ENCODE measurements at regions not wholly inside any gene's neighbourhood (a gene's known extent, or its start where the extent isn't known, plus 50 kb on each side); places are given as distances from the start of the nearest gene placed in this dataset.

DNA sequence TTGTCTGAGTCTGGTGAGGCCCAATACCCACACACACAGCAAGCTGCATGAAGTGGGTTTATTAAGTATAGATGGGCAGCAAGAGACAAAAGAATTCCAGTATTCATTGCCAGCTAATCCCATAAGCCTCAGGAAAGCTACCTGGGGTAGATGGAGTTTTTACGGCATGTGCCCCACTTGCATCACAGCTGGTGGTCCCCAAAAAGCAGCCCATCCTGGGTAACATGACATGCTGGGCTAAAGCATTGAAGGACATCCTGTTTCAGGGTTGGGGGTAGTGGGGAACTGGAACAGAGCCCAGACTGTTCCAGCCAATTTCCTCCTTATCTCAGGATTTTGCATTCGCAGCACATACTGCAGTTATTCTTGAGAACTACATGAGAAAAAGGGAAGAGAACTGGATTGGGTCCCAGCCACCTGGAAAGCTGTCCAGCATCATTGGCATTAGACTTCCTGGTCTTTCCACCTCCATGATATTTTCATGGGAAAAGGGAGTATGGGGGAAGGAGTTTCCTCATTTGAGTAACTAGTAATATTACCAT is 240.1 kb upstream of the MMADHC start:
- ATAC-seq (no peak), DNase-seq (no peak)
- no peak overlapping the region for H3K27ac Mint-ChIP-seq
- H3K36me3 Mint-ChIP-seq = no peaks in the 10 kb centered on the region
- Histone ChIP-seq H3K4me3 (ENCODE audit: low read length) (no peak overlapping the region), H3K27me3 (ENCODE audit: control insufficient read depth in 2 of 2, insufficient read depth in 2 of 2, low read length in 2 of 2) (no peaks in the 10 kb centered on the region), H3K36me3 (ENCODE audit: control insufficient read depth in 2 of 3, insufficient read depth in 3 of 3, low read length in 3 of 3) (no peaks in the 10 kb centered on the region), H3K9me3 (ENCODE audit: control insufficient read depth in 2 of 3, low read length in 3 of 3) (no peaks in the 10 kb centered on the region), H3K4me1 (ENCODE audit: control insufficient read depth in 2 of 2, insufficient read depth in 2 of 2, low read length in 2 of 2) (no peaks in the 10 kb centered on the region), H3K27ac (ENCODE audit: low read depth, low read length) (no peak overlapping the region)
- H3K4me3 Mint-ChIP-seq = no peak overlapping the region
- H3K4me1 Mint-ChIP-seq = no peaks in the 10 kb centered on the region
- POLR2A ChIA-PET = no interaction called here
- peaks cover 0 to 19% (median 1%) of the 10 kb centered on the region in 11 donors for H3K9me3 Mint-ChIP-seq
- intact Hi-C loops (cut with micrococcal nuclease) = no loop called here
- CTCF ChIA-PET = no interaction called here
- no peaks in the 10 kb centered on the region for H3K27me3 Mint-ChIP-seq

DNA sequence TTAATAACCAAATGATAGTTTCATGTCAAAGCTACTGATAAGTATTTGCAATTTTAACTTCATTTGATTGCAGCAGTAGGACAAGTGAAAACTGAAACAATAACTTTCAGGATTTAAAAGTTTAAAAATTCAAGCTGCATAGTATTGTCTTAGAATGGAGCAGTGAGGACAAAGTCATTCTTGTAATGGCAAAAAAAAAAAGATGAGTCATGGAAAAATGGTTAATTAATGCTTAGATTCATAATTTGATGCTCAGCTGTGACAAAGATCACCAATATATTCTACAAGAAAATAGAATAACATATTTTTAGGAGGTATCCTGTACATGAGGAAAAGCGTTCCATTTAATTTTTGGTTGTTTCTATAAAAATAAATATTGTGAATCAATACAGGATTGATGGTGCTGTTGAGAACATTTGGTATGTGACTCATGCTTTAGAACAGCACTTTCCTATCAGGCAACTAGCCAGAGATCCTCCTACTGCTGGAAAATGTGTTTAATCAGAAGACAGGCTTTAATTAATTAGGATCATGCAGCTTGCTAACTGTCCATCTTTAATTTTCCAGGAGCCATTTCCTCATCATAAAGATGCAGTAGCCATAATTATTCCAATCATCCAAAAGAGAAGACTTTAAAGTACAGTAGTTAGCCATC is 239.0 kb upstream of the MMADHC start:
- Mint-ChIP-seq H3K9me3 (peaks cover 0 to 26% (median 4%) of the 10 kb centered on the region in 11 donors), H3K27me3 (no peaks in the 10 kb centered on the region), H3K4me1 (no peaks in the 10 kb centered on the region), H3K36me3 (no peaks in the 10 kb centered on the region), H3K4me3 (no peak overlapping the region), H3K27ac (no peak overlapping the region)
- ATAC-seq (no peak), DNase-seq (no peak)
- ChIA-PET CTCF (no interaction called here), POLR2A (no interaction called here)
- intact Hi-C loops (cut with micrococcal nuclease) = no loop called here
- Histone ChIP-seq H3K36me3 (ENCODE audit: control insufficient read depth in 2 of 3, insufficient read depth in 3 of 3, low read length in 3 of 3) (no peaks in the 10 kb centered on the region), H3K4me3 (ENCODE audit: low read length) (no peak overlapping the region), H3K9me3 (ENCODE audit: control insufficient read depth in 2 of 3, low read length in 3 of 3) (no peaks in the 10 kb centered on the region), H3K27me3 (ENCODE audit: control insufficient read depth in 2 of 2, insufficient read depth in 2 of 2, low read length in 2 of 2) (no peaks in the 10 kb centered on the region), H3K4me1 (ENCODE audit: control insufficient read depth in 2 of 2, insufficient read depth in 2 of 2, low read length in 2 of 2) (no peaks in the 10 kb centered on the region), H3K27ac (ENCODE audit: low read depth, low read length) (no peak overlapping the region)

DNA sequence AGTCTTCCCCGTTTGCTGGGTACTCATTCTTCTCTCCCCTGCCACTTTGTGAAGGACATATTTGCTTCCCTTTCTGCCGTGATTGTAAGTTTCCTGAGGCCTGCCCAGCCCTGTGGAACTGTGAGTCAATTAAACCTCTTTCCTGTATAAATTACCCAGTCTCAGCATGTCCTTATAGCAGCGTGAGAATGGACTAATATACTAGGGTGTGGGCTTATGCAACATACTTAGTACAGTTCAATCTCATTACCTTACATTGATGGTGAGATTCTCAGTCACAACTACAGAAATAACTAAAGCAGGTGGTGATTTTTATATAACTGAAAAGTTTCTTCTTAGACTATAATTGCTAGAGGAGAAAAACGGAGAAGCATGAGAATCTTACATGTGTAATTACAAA is 237.9 kb upstream of the MMADHC start:
- Mint-ChIP-seq H3K4me3 (no peak overlapping the region), H3K4me1 (no peaks in the 10 kb centered on the region), H3K9me3 (peaks cover 0 to 18% (median 3%) of the 10 kb centered on the region in 11 donors), H3K27me3 (no peaks in the 10 kb centered on the region), H3K27ac (no peak overlapping the region), H3K36me3 (no peaks in the 10 kb centered on the region)
- POLR2A ChIA-PET = no interaction called here
- no peak for DNase-seq
- Histone ChIP-seq H3K27me3 (ENCODE audit: control insufficient read depth in 2 of 2, insufficient read depth in 2 of 2, low read length in 2 of 2) (no peaks in the 10 kb centered on the region), H3K9me3 (ENCODE audit: control insufficient read depth in 2 of 3, low read length in 3 of 3) (no peaks in the 10 kb centered on the region), H3K4me3 (ENCODE audit: low read length) (no peak overlapping the region), H3K4me1 (ENCODE audit: control insufficient read depth in 2 of 2, insufficient read depth in 2 of 2, low read length in 2 of 2) (no peaks in the 10 kb centered on the region), H3K27ac (ENCODE audit: low read depth, low read length) (no peak overlapping the region), H3K36me3 (ENCODE audit: control insufficient read depth in 2 of 3, insufficient read depth in 3 of 3, low read length in 3 of 3) (no peaks in the 10 kb centered on the region)
- intact Hi-C loops (cut with micrococcal nuclease) = no loop called here
- ATAC-seq = no peak
- CTCF ChIA-PET = no interaction called here

DNA sequence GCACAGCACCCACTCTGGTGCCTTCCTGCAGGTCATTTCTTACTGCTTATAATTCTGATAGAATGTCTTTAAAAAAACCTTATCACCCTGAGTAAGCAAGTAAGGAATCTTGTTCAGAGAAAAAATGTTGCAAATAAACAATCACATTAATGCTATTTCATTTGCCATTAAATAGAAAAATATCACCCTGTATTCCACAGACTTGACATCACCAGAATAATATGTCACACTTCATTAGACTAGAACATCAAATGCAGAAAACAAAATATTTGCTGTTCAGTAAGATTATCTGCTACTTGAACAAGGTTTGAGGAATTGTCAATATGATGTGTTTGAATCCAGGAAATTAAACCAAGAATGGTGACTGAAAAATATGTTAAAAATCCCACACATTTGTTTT is 236.6 kb upstream of the MMADHC start:
- Mint-ChIP-seq H3K9me3 (peaks cover 0 to 15% (median 3%) of the 10 kb centered on the region in 11 donors), H3K27ac (no peak overlapping the region), H3K36me3 (no peaks in the 10 kb centered on the region), H3K4me3 (no peak overlapping the region), H3K4me1 (no peaks in the 10 kb centered on the region), H3K27me3 (no peaks in the 10 kb centered on the region)
- intact Hi-C loops (cut with micrococcal nuclease) = no loop called here
- no peak for ATAC-seq
- no peak for DNase-seq
- no peak overlapping the region for H3K27ac ChIP-seq (ENCODE audit: low read depth, low read length)
- H3K36me3 ChIP-seq (ENCODE audit: control insufficient read depth in 2 of 3, insufficient read depth in 3 of 3, low read length in 3 of 3) = no peaks in the 10 kb centered on the region
- ChIA-PET POLR2A (no interaction called here), CTCF (no interaction called here)
- no peaks in the 10 kb centered on the region for H3K9me3 ChIP-seq (ENCODE audit: control insufficient read depth in 2 of 3, low read length in 3 of 3)
- H3K27me3 ChIP-seq (ENCODE audit: control insufficient read depth in 2 of 2, insufficient read depth in 2 of 2, low read length in 2 of 2) = no peaks in the 10 kb centered on the region
- no peak overlapping the region for H3K4me3 ChIP-seq (ENCODE audit: low read length)
- no peaks in the 10 kb centered on the region for H3K4me1 ChIP-seq (ENCODE audit: control insufficient read depth in 2 of 2, insufficient read depth in 2 of 2, low read length in 2 of 2)

DNA sequence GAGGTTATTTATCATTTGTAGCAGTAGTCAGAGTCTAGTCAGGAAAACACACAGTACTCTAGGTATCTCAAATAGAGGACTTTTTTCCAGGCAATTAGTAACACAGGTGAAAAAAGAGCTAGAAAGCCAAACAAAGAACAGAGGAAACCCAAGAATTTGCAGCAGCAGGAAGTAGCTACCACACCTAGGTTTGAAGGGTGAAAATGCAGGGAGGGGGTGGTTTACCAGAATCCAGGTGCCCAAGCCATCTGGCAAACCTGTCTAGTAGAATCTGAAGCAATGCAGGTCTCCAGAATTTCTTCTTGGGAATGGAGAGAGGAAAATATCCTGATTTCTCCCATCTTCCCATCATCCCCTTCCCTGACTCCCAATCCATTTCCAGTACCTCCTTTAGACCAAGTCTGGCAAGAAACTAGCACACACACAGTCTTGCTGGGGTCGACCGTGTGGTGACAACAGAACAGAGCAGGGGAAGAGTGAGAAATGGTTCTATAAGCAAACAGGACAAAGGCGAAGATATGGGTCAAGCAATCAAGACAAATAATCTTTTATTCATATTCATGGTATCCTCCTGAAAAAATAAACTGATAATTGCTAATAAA is 231.9 kb upstream of the MMADHC start:
- no peaks in the 10 kb centered on the region for H3K4me1 Mint-ChIP-seq
- CTCF ChIA-PET = no interaction called here

DNA sequence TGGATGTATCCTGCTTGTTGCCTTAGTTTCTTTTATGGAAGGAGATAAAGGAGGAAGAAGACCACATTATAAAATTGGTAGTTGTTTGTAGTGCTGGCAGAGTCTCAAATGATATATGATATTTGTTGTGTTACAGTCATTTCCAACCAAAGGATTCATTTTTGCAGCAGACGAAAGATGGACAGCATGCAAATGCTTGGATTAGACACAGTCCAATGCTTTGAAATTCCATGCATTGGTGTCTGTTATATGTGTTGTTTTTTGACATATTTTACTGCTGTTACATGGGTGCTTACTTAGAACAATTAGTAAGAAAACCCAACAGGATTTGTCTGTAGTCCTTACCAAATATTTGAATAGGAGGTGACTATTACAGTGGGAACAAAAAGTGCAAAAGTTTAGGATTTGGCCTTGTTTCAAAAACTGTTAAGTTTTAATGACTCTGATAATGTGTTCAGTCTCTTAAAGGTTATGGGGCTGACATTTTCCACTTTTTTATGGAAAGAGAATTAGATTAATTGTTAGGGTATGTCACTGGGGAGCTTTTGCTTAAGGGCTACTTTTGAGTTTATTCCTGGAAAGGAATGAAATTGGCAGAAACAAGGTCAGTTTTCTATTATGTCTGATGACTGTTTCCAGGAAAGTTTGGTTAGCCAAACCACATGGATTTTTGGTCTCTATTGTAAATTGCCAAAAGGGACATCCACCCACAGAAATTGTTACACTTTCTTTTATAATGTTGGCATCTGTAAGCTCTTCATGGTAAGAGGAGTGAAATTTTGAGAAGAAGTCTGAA is 229.4 kb upstream of the MMADHC start:
- Mint-ChIP-seq H3K4me1 (no peaks in the 10 kb centered on the region), H3K27me3 (no peaks in the 10 kb centered on the region), H3K9me3 (peaks cover 0 to 5% (median 2%) of the 10 kb centered on the region in 11 donors), H3K36me3 (no peaks in the 10 kb centered on the region), H3K27ac (no peak overlapping the region), H3K4me3 (no peak overlapping the region)
- H3K4me1 ChIP-seq (ENCODE audit: control insufficient read depth in 2 of 2, insufficient read depth in 2 of 2, low read length in 2 of 2) = no peaks in the 10 kb centered on the region
- ChIA-PET POLR2A (no interaction called here), CTCF (no interaction called here)
- intact Hi-C loops (cut with micrococcal nuclease) = no loop called here
- DNase-seq = no peak
- no peak overlapping the region for H3K27ac ChIP-seq (ENCODE audit: low read depth, low read length)
- H3K4me3 ChIP-seq (ENCODE audit: low read length) = no peak overlapping the region
- H3K9me3 ChIP-seq (ENCODE audit: control insufficient read depth in 2 of 3, low read length in 3 of 3) = no peaks in the 10 kb centered on the region
- no peaks in the 10 kb centered on the region for H3K27me3 ChIP-seq (ENCODE audit: control insufficient read depth in 2 of 2, insufficient read depth in 2 of 2, low read length in 2 of 2)
- H3K36me3 ChIP-seq (ENCODE audit: control insufficient read depth in 2 of 3, insufficient read depth in 3 of 3, low read length in 3 of 3) = no peaks in the 10 kb centered on the region
- no peak for ATAC-seq

More for the DNA sequence above, 231.9 kb upstream of the MMADHC start:
- Histone ChIP-seq H3K4me1 (ENCODE audit: control insufficient read depth in 2 of 2, insufficient read depth in 2 of 2, low read length in 2 of 2) (no peaks in the 10 kb centered on the region), H3K4me3 (ENCODE audit: low read length) (no peak overlapping the region), H3K27ac (ENCODE audit: low read depth, low read length) (no peak overlapping the region), H3K27me3 (ENCODE audit: control insufficient read depth in 2 of 2, insufficient read depth in 2 of 2, low read length in 2 of 2) (no peaks in the 10 kb centered on the region), H3K9me3 (ENCODE audit: control insufficient read depth in 2 of 3, low read length in 3 of 3) (no peaks in the 10 kb centered on the region), H3K36me3 (ENCODE audit: control insufficient read depth in 2 of 3, insufficient read depth in 3 of 3, low read length in 3 of 3) (no peaks in the 10 kb centered on the region)
- Mint-ChIP-seq H3K27ac (no peak overlapping the region), H3K36me3 (no peaks in the 10 kb centered on the region), H3K4me3 (no peak overlapping the region), H3K9me3 (peaks cover 0 to 13% (median 3%) of the 10 kb centered on the region in 11 donors), H3K27me3 (no peaks in the 10 kb centered on the region)
- ATAC-seq (no peak), DNase-seq (no peak)
- POLR2A ChIA-PET = no interaction called here
- intact Hi-C loops (cut with micrococcal nuclease) = no loop called here

All from naive thymus-derived CD4-positive, alpha-beta T cell (primary cell).